ACHN (cell line): ENCODE measurements at regions not wholly inside any gene's neighbourhood (a gene's known extent, or its start where the extent isn't known, plus 50 kb on each side); places are given as distances from the start of the nearest gene placed in this dataset.

Experiments
- DNase-seq: peaks from one replicate; pipeline ENCODE4 v3.0.0-alpha.2; 2015
- in situ Hi-C: cut with HindIII; loops from 2 replicates; pipeline ENCODE4 v1.10.0; 2017; ENCODE audit warnings: low sequenced_read_pairs, low pct_ligation_motif_present, low pct_unique_long_range_greater_than_20kb

DNA sequence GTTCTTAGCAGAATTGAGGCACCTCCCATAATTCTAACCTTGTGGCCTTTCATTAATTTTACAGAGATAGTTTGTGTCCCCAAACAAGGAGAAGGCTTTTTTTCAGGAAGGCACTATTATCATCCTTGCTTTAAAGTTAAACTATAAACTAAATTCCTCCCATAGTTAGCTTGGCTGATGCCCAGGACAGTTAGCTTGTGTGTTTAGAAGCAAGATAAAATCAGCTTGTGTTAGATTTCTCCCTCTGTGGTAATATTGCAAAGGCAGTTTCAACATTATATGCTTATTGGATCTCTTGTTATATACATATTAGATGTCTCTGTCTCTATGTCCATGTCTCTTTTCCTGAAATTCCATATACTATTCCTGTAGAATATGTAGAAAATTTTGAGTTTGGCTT is 342.7 kb downstream of the TBC1D4 start:
- DNase-seq: no peak
- in situ Hi-C loops: no loop called here

DNA sequence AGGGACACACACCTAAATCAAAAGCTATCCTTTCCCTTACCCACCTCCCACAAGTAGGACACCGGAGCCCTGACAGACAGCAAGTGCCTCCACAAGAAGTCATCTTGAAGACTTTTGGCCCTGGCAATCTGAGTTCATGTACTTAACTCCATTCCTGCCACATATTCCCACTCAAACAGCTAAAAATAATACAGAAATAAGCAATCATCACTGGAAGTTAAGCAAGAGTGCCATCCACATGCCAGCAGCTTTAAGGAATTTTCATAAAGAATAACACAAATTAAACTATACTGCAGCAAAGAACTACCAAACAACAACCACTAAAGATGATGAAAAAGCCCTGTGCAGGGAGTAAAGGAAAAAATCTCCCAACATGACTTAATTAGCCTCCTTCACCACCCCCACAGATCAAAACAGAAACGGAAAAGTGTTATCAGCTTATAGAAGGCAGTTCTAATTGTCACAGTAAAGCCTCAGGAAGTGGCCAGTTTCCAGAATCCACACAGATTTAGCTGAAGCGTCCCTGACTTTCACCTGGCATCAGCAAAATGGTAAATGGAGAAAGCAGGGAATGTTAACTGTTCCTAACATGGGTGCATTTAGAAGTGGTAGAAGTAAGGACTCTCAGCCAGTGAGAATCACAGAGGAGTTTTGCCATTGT is 343.9 kb downstream of the TBC1D4 start:
- in situ Hi-C loops: no loop called here
- no peak for DNase-seq

DNA sequence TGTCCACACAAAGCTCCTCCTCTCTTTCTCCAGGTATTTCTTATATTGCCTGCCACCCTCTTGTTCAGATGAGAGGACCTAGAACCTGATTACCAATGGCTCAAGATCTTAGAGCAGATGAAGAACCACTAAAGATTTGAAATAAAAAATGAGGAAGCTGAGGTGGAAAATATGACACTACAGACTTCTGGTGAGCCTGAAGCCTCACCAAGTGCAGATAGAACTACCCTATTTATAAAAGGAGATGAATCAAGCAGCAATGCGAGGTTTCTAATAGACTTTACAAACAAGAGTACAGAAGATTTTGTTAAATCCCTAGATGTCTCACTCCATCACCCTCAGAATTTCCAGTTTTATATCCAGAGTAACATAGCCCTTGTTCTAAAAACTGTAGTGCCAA is 345.8 kb downstream of the TBC1D4 start:
- in situ Hi-C loops: no loop called here
- DNase-seq: no peak

DNA sequence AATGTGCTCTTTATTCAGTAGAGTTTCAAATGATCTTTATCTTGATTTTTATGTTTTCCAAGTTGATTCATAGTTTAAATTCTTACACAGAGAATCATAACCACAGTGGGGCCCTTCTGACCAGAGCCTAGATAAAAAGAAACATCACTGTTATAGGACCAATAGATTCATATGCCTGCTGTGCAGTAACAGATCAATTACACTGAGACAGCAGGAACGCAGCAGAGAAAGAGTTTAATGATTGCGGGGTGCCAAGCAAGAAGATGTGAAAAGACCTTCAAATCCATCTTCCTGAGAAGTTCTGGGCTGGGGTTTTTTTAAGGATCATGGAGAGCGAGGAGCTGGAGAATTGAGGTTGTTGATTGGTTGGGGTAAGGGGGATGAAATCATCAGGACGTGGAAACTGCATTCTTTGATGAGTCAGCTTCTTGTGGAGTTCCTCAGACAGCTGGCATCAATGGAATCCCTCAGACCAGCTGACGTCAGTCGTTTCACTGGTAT is 346.6 kb downstream of the TBC1D4 start:
- in situ Hi-C loops: no loop called here
- peak; percentile 53 for DNase-seq

DNA sequence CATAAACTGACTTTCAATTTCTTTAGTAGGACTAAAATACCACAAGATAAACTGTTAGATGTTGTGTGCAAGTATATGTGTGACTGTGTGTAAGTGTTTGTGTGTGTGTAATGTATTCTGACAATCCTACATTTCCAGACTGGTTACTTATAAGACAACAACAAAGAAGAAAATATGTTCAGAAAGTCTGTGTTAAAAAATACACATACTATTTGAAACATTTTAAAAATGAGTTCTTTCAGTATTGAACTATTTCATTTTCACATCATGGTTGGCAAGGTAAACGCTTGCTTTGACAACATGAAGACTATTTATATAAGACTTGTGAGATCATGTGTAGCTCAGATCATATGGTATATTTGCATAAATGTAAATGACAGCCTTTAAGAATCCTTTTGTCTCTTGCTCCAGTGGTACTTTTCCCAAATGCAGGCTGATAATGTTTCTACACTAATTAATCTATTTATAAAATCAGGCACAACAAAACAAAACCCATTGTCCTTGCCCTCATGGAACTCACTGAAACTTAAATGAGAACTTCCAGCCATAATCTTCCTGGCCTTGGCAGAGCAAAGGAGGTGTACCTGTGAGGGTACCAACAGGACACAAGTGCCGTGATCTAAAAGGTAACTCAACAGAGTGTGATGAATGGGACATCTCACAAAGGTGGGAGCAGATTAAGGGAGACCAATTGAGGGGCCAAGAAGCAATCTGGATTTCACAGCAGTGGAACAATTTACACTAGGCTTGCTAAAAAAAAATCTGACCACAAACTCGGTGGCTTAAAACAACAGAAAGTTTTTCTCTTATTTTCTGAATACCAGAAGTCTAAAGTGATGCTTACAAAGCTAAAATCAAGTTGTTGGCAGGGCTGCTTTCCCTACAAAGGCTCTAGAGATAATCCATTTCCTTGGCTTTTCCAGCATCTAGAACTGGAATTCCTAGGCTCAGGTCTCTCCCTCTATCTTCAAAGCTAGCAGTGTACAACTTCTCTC is 349.0 kb downstream of the TBC1D4 start:
- in situ Hi-C loops: no loop called here
- no peak for DNase-seq

DNA sequence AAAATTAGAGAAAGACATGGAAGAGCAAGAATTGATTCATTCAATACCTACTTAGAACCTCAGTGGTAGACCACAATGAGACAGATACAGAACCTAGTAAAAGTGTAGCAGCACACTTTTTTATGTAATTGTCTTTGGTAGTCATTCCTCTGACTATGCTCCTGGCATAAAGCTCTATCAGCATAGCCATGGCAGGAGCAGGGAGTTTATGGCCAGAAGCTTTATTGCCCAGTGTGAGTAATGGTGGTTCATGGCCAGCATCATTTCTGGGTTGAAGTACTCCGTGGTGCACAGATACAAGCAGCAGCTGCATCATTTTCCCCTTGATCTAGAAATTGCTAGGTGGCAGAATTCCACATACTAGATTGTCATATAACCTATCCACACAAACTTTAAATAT is 352.6 kb downstream of the TBC1D4 start:
- in situ Hi-C loops: no loop called here
- DNase-seq: no peak

DNA sequence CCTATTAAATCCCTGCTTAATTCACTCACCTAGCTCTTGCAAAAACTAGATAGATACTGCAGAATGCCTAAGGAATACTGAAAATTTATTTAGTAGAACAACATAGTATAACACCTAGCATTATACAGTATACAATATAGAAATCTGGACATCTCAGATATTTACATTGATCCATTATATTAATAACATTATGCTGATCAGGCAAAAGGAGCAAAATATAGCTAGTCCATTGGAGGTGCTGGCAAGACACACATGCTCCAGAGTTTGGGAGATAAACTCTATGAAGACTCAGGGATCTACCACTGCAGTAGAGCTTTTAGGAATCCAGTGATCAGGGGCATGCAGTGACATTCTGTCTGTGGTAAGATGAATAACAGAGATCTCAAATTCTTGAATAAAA is 357.6 kb downstream of the TBC1D4 start:
- DNase-seq: no peak
- in situ Hi-C loops: no loop called here

DNA sequence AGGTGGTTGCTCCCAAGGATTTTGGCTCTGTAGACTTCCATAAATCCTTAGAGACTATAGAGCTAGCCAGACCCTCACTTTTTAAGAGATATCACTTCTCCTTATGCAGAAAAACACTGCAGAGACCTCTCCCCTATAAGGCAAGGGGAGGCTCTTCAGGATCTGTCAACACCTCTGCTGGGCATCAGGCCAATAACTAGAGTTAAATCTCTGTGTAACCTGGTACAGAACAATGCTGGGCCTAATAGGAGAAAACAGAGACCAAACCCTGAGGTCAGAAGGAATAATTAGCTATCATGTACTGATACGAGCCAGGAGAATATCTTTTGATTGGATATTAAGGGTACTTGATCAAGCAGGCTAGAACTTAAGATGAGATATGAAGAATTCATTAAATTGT is 358.5 kb downstream of the TBC1D4 start:
- in situ Hi-C loops: no loop called here
- DNase-seq: no peak

DNA sequence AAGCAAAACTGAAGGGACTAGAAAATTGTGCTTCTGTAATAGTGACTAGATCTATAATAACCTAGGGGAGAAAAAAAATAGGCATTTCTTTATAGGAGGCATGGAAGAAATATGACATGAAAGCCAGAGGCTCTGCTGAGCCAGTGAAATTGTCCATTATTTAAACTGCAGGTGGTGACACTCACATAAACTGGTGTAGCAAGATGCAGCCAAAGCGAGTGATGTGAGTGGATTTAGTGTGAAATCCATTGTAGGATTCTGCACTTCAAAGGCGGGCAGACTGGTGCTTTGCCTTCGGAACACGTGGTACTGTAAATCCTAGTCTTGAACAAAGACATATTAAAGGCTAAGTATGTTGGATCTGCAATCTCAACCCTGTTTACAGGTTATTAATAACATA is 361.9 kb downstream of the TBC1D4 start:
- in situ Hi-C loops: no loop called here
- DNase-seq: no peak

DNA sequence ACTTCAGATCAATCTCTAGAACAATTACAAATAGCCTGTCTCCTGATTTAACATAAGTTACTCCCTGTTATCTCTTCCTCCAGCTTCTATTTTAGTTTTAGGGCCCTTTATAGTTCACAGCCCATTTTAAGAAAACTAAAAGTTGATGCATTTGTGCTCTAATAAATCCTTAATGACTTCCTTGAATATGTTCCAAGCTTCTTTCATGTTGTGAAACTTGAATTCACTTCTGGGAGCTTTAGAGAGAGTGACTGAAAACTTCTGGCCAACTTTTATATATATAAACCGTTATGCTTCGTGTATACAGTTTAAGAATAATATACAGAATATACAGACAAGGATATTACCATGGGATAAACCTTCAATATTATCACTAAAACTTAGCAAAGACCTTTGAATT is 366.8 kb downstream of the TBC1D4 start:
- DNase-seq: no peak
- in situ Hi-C loops: no loop called here

DNA sequence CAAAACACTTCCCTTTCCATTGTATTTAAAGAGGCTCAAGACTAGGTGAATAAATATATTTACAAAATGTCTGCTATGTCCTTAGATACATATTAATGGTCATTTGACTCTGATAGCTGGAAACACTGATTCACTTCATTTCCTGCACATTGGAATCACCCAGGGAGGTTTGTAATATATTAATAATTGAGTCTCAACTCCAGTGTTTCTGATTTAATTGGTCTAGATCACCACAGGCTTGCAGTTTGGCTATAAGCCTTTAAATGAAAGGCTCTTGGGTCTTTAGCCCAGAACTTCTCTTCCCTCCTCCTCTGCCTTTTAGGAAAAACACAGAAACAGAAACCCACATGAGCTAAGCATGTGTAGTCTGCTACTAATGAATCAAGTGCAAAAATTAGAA is 378.0 kb downstream of the TBC1D4 start:
- no peak for DNase-seq
- in situ Hi-C loops: no loop called here

DNA sequence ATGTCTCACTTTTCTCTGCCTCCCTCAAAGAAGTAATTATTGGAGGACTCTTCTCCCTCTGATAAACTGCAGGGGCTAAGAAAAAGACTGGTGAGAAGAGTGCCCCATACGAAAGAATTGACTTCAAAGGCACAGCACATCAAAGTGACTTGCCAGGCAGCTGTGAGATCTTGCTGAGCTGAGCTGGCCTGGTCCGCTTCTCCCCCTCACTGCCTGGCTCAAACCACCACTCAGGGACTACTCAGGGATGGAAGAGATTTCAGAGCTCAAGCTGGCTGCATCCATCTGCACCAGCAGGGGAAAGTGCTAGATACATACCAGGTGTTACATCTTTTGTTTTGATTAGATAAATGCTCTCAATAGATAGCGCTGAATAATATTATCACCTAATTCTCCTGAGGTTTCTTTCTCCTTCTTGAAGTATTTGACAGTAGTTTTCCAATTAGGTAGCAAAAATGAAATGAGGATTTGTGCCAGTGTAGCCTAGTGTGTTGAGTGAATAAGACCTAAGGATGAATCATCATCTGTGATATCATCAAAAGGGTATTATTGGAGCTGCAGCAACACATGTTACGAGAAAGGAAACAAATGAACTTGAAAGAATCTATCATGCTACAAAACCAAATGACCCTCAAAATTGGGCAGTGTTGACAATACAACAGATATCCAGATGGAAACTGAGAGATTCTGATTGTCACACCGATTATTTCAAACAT is 379.8 kb downstream of the TBC1D4 start:
- in situ Hi-C loops: no loop called here
- DNase-seq: no peak

DNA sequence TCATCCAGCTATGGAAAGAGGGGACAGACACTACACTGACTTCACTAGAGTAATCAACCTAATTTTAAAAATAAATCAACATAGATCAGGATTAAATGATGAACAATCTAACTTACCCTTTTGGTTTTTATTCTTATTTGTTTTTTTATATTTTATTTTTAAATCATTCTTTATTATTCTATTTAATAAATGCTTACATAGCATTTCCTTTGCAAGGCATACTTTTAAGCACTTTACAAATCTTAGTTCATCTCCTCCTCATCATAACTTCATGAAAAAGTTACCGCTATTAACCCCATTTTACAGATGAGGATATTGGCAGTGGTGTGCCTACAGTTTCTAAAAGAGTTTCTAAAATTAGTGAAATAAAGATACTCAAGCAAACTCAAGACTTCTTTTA is 380.6 kb downstream of the TBC1D4 start:
- no peak for DNase-seq
- in situ Hi-C loops: no loop called here

DNA sequence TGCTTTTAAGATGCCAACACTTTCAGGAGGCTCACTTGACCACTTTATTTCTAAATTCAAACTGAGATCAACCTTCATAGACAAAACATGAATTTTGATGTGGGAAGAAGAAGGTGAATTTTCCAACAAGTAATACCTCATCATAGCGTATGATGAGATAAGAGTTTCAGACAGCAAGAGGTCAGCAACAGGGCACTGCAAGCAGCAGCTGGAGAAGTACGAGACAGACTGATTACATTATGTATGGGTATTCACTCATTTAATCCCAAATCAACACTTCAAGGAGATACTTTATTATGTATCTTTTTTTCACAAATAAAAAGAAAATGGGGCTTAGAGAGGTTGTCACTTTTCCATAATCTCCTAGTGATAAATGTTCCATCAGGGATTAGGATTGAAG is 389.8 kb downstream of the TBC1D4 start:
- no peak for DNase-seq
- in situ Hi-C loops: no loop called here

DNA sequence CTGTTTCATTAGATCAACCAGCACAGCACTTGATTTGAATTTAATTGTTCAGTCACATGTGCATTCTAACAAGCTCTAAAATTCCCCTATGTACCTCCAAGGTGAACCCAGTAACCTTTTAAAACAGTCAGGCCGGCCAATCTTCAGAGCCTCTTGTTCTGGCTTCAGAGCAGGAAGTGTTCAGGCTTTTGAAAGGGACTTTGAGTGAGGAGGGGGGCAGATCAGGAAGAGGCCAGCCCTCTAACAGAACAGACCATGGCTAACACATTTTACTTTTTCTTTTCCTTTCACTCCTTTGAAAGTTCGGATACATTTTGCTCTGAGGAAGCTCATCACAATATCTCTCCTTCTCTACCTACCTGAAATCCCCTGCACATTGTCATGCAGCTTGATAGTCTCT is 390.3 kb downstream of the TBC1D4 start:
- in situ Hi-C loops: no loop called here
- DNase-seq: no peak

DNA sequence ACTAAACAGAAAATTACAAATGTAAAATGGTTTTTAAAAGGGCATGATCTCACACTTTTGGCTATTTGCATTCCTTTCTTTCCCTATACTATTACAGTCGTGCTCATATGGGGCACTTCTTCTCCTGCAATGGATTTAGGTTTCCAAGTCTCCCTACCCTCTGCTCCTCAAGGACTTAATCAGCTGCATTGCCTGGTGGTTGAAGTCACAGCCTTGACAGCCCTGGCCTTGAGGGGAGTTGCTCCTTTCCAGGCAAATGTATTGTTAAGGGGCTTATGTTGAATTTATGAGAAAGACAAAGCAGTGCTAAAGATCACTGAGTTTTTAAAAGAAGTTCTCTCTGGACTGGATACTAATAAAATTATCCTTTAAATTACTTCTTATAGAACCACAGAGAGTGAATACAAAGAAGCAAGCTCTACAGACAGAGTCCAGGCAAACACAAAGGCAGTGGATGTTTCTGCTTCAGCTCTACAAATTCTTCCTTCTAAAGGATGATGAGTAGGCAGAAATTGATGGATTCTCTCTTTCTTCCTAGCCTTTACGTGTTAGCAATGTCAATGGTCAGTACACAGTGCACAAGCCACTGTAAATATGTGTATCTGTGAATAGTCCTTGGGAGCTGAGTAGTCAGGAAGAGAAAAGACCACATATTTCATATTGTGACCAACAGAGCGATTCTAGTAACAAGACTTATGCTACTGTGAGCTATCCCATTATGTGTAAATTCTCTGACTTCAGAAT is 390.9 kb downstream of the TBC1D4 start:
- DNase-seq: no peak
- in situ Hi-C loops: no loop called here

DNA sequence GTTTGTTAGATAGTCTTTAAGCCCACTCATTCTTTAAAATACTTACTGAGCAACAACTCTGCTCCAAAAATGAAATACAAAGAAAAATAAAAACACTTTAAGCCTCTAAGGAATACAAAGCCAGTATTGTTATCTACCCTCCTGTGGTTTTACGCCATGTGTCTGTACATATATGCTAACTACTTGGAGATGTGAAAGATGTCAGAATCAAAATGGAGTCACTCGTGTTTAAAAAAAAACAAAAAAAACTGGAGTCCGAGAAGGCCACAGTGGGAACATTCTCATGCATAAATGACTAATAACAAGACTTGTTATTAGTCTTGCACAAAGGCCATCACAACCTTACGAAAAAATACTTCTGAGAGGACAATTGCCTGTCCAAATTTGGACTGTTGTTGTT is 393.1 kb downstream of the TBC1D4 start:
- in situ Hi-C loops: no loop called here
- DNase-seq: no peak

DNA sequence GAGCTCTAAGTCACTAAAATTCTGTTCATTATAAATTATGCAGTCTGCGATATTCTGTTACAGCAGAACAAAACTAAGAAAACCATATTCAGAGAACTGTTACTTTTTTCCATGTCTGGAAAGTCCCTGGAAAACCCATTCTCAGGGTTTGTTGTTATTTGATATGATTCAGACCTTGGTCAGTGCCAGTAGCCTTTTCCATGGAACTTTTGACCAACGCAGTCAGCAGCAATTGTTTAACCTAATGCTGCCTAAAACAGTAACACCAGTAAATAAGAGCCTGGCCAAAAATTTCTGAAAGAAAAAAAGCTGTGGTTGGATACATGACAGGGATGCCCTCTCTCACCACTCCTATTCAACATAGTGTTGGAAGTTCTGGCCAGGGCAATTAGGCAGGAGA is 402.7 kb downstream of the TBC1D4 start:
- no peak for DNase-seq

DNA sequence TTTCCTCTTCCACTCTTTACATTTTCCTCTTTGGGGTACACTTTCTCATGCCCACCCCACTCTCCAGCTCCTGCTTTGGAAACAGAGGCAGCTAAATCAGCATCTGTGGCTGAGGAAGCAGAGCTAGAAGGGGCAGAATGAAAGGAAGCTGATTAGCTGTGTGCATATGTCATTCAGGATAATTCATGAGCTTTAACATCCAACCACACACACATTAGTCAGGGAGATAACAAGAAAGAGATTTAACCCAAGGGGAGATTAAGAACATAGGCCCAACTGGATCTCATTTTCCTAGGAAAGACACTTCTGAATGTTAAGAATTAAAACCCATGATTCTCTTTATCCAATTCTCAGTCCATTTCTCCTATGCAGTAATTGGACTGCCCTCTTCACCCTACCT is 405.5 kb downstream of the TBC1D4 start:
- in situ Hi-C loops: no loop called here
- DNase-seq: no peak

More for the DNA sequence above, 402.7 kb downstream of the TBC1D4 start:
- in situ Hi-C loops: no loop called here
